Osteoblast (primary cell): ENCODE measurements at regions not wholly inside any gene's neighbourhood (a gene's known extent, or its start where the extent isn't known, plus 50 kb on each side); places are given as distances from the start of the nearest gene placed in this dataset.

Experiments
- DNase-seq: peaks from one replicate; pipeline ENCODE4 v3.0.0; 2011; ENCODE audit warnings: low spot score, mixed read lengths; ENCODE audit not compliant: insufficient read length; ENCODE audit errors: missing footprints
- H2AFZ ChIP-seq: 2 replicates; pipeline ENCODE4 v1.6.0; 2011; ENCODE audit warnings: mild to moderate bottlenecking, low read length
- H3K27ac ChIP-seq: 2 replicates; pipeline ENCODE4 v1.5.1; 2011; ENCODE audit warnings: mild to moderate bottlenecking, low read depth, low read length, moderate library complexity
- H3K27me3 ChIP-seq: 2 replicates; pipeline ENCODE4 v1.6.0; 2012; ENCODE audit warnings: mild to moderate bottlenecking, control low read depth, inconsistent platforms, low read length, moderate library complexity; ENCODE audit not compliant: insufficient read depth
- H3K36me3 ChIP-seq: 2 replicates; pipeline ENCODE4 v1.5.1; 2011; ENCODE audit warnings: mild to moderate bottlenecking, low read length, control low read depth, moderate library complexity; ENCODE audit not compliant: insufficient read depth
- H3K4me1 ChIP-seq: 2 replicates; pipeline ENCODE4 v1.5.1; 2011; ENCODE audit warnings: mild to moderate bottlenecking, low read length, control low read depth, moderate library complexity; ENCODE audit not compliant: insufficient read depth
- H3K4me2 ChIP-seq: 2 replicates; pipeline ENCODE4 v1.6.0; 2011; ENCODE audit warnings: mild to moderate bottlenecking, low read length; ENCODE audit not compliant: insufficient read depth
- H3K4me3 ChIP-seq: fragments of 200-600 bp; sonication (generic); 3 replicates; pipeline ENCODE4 v1.5.1; 2012; ENCODE audit warnings: mild to moderate bottlenecking, low read length, inconsistent platforms; ENCODE audit not compliant: insufficient read depth
- H3K79me2 ChIP-seq: 2 replicates; pipeline ENCODE4 v1.6.0; 2012; ENCODE audit warnings: mild to moderate bottlenecking, low read length, control low read depth, inconsistent platforms; ENCODE audit not compliant: insufficient read depth
- H3K9me3 ChIP-seq: 2 replicates; pipeline ENCODE4 v1.5.1; 2011; ENCODE audit warnings: low read depth, low read length, control low read depth
- H4K20me1 ChIP-seq: 2 replicates; pipeline ENCODE4 v1.6.0; 2012; ENCODE audit warnings: mild to moderate bottlenecking, low read length, control low read depth; ENCODE audit not compliant: insufficient read depth
- TF ChIP-seq, protein P1 (sequence below): IDR thresholded peaks from 2 replicates; pipeline ENCODE4 v1.5.1; 2011; ENCODE audit warnings: mild to moderate bottlenecking, low read depth, low read length, moderate library complexity; ENCODE audit errors: extremely low read depth

- Histone ChIP-seq H3K27ac (no peak overlapping the region), H3K27me3 (no peaks in the 10 kb centered on the region), H3K4me2 (no peak overlapping the region), H3K4me3 (no peak overlapping the region), H3K4me1 (no peaks in the 10 kb centered on the region), H3K9me3 (no peaks in the 10 kb centered on the region), H3K79me2 (no peaks in the 10 kb centered on the region), H2AFZ (no peak overlapping the region), H4K20me1 (no peaks in the 10 kb centered on the region), H3K36me3 (no peaks in the 10 kb centered on the region)
- no peak for DNase-seq
- TF ChIP-seq, protein P1, sequence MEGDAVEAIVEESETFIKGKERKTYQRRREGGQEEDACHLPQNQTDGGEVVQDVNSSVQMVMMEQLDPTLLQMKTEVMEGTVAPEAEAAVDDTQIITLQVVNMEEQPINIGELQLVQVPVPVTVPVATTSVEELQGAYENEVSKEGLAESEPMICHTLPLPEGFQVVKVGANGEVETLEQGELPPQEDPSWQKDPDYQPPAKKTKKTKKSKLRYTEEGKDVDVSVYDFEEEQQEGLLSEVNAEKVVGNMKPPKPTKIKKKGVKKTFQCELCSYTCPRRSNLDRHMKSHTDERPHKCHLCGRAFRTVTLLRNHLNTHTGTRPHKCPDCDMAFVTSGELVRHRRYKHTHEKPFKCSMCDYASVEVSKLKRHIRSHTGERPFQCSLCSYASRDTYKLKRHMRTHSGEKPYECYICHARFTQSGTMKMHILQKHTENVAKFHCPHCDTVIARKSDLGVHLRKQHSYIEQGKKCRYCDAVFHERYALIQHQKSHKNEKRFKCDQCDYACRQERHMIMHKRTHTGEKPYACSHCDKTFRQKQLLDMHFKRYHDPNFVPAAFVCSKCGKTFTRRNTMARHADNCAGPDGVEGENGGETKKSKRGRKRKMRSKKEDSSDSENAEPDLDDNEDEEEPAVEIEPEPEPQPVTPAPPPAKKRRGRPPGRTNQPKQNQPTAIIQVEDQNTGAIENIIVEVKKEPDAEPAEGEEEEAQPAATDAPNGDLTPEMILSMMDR, result no peak
These were observed 599.6 kb downstream of the PTPRU start for GRCh38 chr1:29835874-29836273.

DNA sequence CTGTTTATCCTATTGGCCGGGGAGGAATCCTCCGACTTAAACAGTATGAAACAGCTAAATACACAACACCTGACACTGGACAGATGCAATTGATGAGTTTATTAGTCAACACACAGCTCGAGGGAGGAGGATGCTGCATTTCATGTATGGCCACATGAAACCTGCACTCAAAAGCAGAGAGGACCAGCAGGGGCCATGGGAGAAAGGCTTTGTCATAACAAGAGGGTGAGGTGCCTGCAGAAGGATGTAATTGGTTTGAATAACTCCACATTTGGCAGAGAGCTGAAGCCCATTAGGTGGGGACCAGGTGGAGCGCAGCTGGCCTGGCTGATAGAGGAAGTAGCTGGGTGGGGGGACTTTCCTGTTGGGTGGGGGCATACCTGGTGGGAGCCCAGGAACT is 599.1 kb downstream of the PTPRU start:
- no peaks in the 10 kb centered on the region for H3K79me2 ChIP-seq
- H3K4me3 ChIP-seq, result no peak overlapping the region
- no peak overlapping the region for H2AFZ ChIP-seq
- H3K27ac ChIP-seq, result no peak overlapping the region
- H3K4me1 ChIP-seq, result no peaks in the 10 kb centered on the region
- TF ChIP-seq, protein P1, result no peak
- DNase-seq, result no peak
- no peaks in the 10 kb centered on the region for H3K27me3 ChIP-seq
- no peaks in the 10 kb centered on the region for H3K36me3 ChIP-seq
- no peak overlapping the region for H3K4me2 ChIP-seq
- H3K9me3 ChIP-seq, result no peaks in the 10 kb centered on the region
- no peaks in the 10 kb centered on the region for H4K20me1 ChIP-seq

DNA sequence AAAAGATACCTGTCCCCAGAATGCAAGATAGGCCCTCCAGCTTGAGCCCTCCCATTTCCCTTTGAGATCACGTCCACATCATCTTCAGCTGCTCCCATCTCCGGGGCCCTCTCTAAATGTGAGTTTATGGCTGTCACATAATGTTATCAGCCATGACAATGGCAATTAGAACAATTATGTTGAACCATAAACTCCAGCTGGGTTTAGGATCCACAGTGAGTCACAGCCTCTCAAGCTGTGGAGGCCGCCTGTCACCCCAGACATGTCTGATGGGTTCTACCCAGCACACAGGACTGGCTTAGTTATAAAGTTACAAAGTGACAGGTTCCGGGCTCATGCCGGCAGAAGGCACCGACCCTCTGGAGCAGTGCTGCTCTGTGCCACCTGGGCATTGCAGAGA is 597.3 kb downstream of the PTPRU start:
- no peak overlapping the region for H3K27ac ChIP-seq
- no peaks in the 10 kb centered on the region for H3K27me3 ChIP-seq
- H3K4me1 ChIP-seq, result no peaks in the 10 kb centered on the region
- no peaks in the 10 kb centered on the region for H3K36me3 ChIP-seq
- H3K4me2 ChIP-seq, result no peak overlapping the region
- H3K4me3 ChIP-seq, result no peak overlapping the region
- H3K9me3 ChIP-seq, result no peaks in the 10 kb centered on the region
- no peak for DNase-seq
- H4K20me1 ChIP-seq, result no peaks in the 10 kb centered on the region
- no peak overlapping the region for H2AFZ ChIP-seq
- H3K79me2 ChIP-seq, result no peaks in the 10 kb centered on the region
- TF ChIP-seq, protein P1, result no peak

GRCh38 chr1:29832936-29833335 is 596.6 kb downstream of the PTPRU start:
- Histone ChIP-seq H3K4me3 (no peak overlapping the region), H3K27me3 (no peaks in the 10 kb centered on the region), H4K20me1 (no peaks in the 10 kb centered on the region), H3K79me2 (no peaks in the 10 kb centered on the region), H3K36me3 (no peaks in the 10 kb centered on the region), H3K9me3 (no peaks in the 10 kb centered on the region), H3K4me2 (no peak overlapping the region), H3K4me1 (no peaks in the 10 kb centered on the region), H2AFZ (no peak overlapping the region), H3K27ac (no peak overlapping the region)
- TF ChIP-seq, protein P1, result no peak
- DNase-seq, result no peak
